ENCODE measurements at regions not wholly inside any gene's neighbourhood (a gene's known extent, or its start where the extent isn't known, plus 50 kb on each side); places are given as distances from the start of the nearest gene placed in this dataset.
"Not testable (repeated sequence)": the region's sequence is repeated elsewhere in the genome, so short reads cannot be mapped to it uniquely, and the experiment has no call there.

- TF ChIP-seq CTCF (conservative IDR thresholded peaks at IDR 0.05; ENCODE audit: low read length); EZH2phosphoT487 (IDR thresholded peaks at IDR 0.05; ENCODE audit: borderline replicate concordance): not testable (repeated sequence)
Observed at GRCh38 chr7:32667586-32667985, 172.3 kb downstream of the AVL9 start.

Measured in Loucy (cell line).